Large intestine (tissue), 3 donors: ENCODE measurements at regions not wholly inside any gene's neighbourhood (a gene's known extent, or its start where the extent isn't known, plus 50 kb on each side); places are given as distances from the start of the nearest gene placed in this dataset.

Experiments
- DNase-seq, 2 donors: peaks; one replicate each; pipeline versions ENCODE4 v3.0.0 to v3.0.0-alpha.2; 2013
- H3K27ac ChIP-seq: one replicate; pipeline ENCODE4 v1.5.1; 2013; ENCODE audit warnings: low read length
- H3K27me3 ChIP-seq: 2 replicates; pipeline ENCODE4 v1.6.1; 2013; ENCODE audit warnings: low read length; ENCODE audit not compliant: control insufficient read depth, insufficient read depth
- H3K36me3 ChIP-seq: 2 replicates; pipeline ENCODE4 v1.6.1; 2013; ENCODE audit warnings: low read length; ENCODE audit not compliant: control insufficient read depth, insufficient read depth
- H3K4me1 ChIP-seq: one replicate; pipeline ENCODE4 v1.6.1; 2013; ENCODE audit warnings: low read length; ENCODE audit not compliant: control insufficient read depth, insufficient read depth
- H3K4me3 ChIP-seq: one replicate; pipeline ENCODE4 v1.5.1; 2013; ENCODE audit warnings: low read length
- H3K9me3 ChIP-seq: one replicate; pipeline ENCODE4 v1.6.1; 2013; ENCODE audit warnings: mild to moderate bottlenecking, low read depth, low read length, moderate library complexity; ENCODE audit not compliant: control insufficient read depth
- WGBS: methylation state at CpG from one replicate; pipeline ENCODE4 v1.1.5; 2013; ENCODE audit warnings: low lambda C conversion rate; ENCODE audit not compliant: insufficient coverage; 5-methylcytosine and 5-hydroxymethylcytosine counted together

DNA sequence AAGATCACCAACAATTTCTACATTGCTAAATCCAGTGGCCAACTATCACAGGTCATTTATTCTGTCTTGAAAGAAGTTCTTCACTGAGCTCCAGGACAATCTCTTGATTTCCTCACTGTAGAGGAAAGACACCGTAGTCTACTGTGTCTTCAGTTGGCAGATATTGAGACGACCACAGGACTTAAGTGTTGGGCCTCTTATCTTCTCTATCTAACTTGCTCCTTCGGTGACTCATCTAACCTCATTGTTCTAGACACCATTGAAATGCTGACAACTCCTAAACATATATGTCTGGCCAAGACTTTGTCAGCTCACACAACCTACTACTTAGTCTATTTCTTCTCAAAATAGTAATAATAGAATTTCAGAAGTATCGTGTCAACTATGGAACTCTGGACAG lies 425.8 kb downstream of the ARAP2 start:
- H3K9me3 ChIP-seq, result no peaks in the 10 kb centered on the region
- DNase-seq, result no peak
- H3K27ac ChIP-seq, result no peak overlapping the region
- no peaks in the 10 kb centered on the region for H3K36me3 ChIP-seq
- no peaks in the 10 kb centered on the region for H3K4me1 ChIP-seq
- no peak overlapping the region for H3K4me3 ChIP-seq
- H3K27me3 ChIP-seq, result no peaks in the 10 kb centered on the region
- 83% methylated on average over 1 of the region's 4 CpGs for WGBS

DNA sequence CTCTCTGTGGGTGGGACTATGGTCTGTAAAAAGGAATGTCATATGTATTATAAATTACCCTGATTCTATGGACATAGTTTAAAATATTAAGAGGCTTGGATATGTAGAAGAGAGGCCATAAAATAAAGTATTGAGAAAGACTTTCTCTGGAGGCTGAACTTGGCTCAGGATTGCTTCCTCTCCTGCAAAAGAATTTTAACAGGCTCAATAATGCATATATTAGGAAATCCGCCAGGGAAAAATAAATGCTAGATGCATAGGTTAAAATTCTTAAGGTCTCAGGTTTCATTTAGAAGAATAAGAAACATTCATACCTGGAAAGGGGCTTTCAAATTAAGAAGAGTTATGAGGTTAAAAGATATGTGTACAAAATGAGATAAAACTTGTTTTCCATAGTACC lies 424.3 kb downstream of the ARAP2 start:
- H3K27me3 ChIP-seq, result no peaks in the 10 kb centered on the region
- no peak overlapping the region for H3K4me3 ChIP-seq
- WGBS, result 100% methylated on average over 1 of the region's 1 CpG
- H3K9me3 ChIP-seq, result no peaks in the 10 kb centered on the region
- H3K27ac ChIP-seq, result no peak overlapping the region
- H3K36me3 ChIP-seq, result no peaks in the 10 kb centered on the region
- DNase-seq, result no peak
- no peaks in the 10 kb centered on the region for H3K4me1 ChIP-seq

DNA sequence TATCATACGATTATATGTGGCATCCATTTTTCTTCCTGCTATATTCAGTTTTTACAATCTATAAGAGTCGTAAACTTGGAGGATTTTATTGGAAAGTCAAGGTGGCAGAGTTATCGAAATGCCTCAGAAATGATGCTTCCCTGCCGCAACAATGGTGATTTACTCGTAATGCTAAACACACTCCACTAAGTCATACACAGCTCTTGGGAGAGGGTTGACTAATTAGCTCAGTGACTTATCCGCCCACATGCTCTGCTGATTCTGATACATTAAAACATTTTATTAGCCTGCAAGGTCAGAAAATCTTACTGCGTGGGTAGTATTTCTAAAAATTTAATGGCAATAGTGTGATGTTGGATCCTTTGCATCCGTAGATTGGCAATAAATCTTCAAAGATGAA lies 420.1 kb downstream of the ARAP2 start:
- 100% methylated on average over 3 of the region's 8 CpGs for WGBS
- no peaks in the 10 kb centered on the region for H3K36me3 ChIP-seq
- no peak overlapping the region for H3K4me3 ChIP-seq
- DNase-seq, result no peak
- no peaks in the 10 kb centered on the region for H3K27me3 ChIP-seq
- H3K4me1 ChIP-seq, result no peaks in the 10 kb centered on the region
- H3K9me3 ChIP-seq, result no peaks in the 10 kb centered on the region
- no peak overlapping the region for H3K27ac ChIP-seq

DNA sequence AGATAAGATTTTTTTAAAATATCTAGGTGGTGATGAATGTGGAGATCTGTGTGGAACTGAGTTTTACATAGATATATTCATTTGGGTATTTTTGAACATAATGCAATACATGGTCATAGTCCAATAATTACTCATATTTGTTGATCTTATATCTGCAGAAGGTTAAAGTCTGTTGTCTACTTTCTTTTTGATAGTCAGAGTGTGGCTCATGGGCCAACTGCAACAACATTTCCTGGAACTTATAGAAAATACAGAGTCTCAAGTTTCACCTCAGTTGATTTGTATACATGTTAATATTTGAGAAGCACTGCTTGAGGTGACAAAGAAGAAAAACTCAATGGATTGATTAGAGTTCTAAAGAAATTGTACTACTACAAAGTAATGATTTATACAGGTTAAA lies 408.4 kb downstream of the ARAP2 start:
- no peak overlapping the region for H3K4me3 ChIP-seq
- H3K4me1 ChIP-seq, result no peaks in the 10 kb centered on the region
- no peak overlapping the region for H3K27ac ChIP-seq
- H3K9me3 ChIP-seq, result no peaks in the 10 kb centered on the region
- H3K27me3 ChIP-seq, result no peaks in the 10 kb centered on the region
- no peaks in the 10 kb centered on the region for H3K36me3 ChIP-seq
- no peak for DNase-seq

DNA sequence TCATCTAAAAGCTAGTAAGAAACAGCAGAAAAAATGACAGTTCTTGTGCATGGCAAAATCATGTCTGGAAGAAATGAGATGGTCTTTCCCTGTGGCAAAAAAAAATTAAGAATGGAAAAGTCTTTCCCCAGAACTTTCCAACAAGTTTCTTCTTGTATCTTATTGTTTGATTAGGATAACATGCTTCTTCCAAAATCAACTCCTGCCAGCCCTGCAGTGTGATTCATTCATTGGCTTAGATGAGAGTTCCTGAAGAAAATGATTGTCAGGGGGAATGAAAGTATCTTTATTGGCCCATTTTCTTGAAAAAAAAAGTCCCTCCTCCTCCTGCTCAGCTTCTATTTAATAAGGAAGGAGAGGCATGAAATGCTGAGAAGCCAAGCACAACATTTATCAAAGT lies 407.7 kb downstream of the ARAP2 start:
- Histone ChIP-seq H3K36me3 (no peaks in the 10 kb centered on the region), H3K4me3 (no peak overlapping the region), H3K4me1 (no peaks in the 10 kb centered on the region), H3K27me3 (no peaks in the 10 kb centered on the region), H3K27ac (no peak overlapping the region), H3K9me3 (no peaks in the 10 kb centered on the region)
- DNase-seq, result no peak

DNA sequence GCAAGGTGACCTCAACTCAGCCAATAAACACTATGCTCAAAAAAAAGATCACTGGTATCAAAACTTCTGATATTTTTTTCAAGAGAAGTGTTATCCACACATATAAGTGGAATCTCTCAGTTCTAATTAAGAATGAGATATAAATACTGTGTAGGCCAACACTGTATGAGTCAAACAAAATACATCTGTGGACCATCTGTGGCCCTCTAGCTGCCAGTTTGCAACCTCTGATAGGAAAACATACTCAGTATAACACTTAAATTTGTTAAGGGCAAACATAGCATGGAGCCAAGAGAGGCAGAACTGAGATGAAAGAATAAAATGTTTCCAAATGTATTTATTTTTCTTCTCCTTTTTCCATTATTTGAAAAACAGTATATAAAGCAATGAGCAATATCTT lies 377.3 kb downstream of the ARAP2 start:
- no peak overlapping the region for H3K4me3 ChIP-seq
- H3K9me3 ChIP-seq, result no peaks in the 10 kb centered on the region
- H3K4me1 ChIP-seq, result no peaks in the 10 kb centered on the region
- no peak overlapping the region for H3K27ac ChIP-seq
- DNase-seq, result no peak
- no peaks in the 10 kb centered on the region for H3K27me3 ChIP-seq
- no peaks in the 10 kb centered on the region for H3K36me3 ChIP-seq

DNA sequence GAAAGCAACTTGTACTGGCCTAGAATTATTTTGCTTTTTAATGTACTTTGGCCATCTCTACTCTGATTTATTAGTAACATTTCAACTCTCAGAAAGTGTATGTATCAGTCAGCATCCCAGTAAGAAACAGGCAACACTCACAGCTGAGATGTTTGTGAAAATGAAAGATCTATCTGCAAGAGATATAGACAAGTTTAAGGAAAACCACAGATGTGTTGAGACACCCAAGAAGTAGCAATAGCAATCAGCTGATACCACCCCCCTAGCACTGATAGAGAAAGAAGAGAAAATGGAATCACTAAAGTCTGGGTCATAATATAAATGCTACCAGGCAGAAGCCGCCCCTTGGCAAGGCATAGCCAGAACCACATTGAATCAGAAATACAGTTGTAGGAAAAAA lies 372.0 kb downstream of the ARAP2 start:
- H3K4me1 ChIP-seq, result no peaks in the 10 kb centered on the region
- no CpG with 5 or more reads among the region's 1 CpG for WGBS
- H3K27ac ChIP-seq, result no peak overlapping the region

DNA sequence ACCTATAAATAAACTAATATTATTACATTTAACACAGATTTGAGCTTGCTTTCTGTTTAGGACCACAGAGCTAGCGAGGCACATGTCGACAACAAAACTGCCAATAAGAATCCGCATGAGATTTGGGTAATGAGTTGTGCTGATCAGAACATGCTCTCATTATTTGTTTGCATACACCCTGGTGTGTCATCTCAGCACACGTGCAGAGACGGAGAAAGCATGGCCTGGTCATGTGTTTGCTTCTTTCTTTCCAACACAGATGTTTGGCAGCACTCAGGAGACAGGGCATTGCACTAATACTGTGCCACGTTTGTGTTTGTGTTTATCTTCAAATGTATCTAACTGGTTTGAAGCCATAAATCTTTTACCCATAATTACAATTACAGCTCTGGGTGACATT lies 364.8 kb downstream of the ARAP2 start:
- no peaks in the 10 kb centered on the region for H3K36me3 ChIP-seq
- H3K27ac ChIP-seq, result no peak overlapping the region
- no peaks in the 10 kb centered on the region for H3K27me3 ChIP-seq
- no peak for DNase-seq
- no peaks in the 10 kb centered on the region for H3K4me1 ChIP-seq
- H3K4me3 ChIP-seq, result no peak overlapping the region
- H3K9me3 ChIP-seq, result no peaks in the 10 kb centered on the region
- no CpG with 5 or more reads among the region's 6 CpGs for WGBS

More for the DNA sequence above, 372.0 kb downstream of the ARAP2 start:
- Histone ChIP-seq H3K4me3 (no peak overlapping the region), H3K36me3 (no peaks in the 10 kb centered on the region), H3K9me3 (no peaks in the 10 kb centered on the region), H3K27me3 (no peaks in the 10 kb centered on the region)
- no peak for DNase-seq

DNA sequence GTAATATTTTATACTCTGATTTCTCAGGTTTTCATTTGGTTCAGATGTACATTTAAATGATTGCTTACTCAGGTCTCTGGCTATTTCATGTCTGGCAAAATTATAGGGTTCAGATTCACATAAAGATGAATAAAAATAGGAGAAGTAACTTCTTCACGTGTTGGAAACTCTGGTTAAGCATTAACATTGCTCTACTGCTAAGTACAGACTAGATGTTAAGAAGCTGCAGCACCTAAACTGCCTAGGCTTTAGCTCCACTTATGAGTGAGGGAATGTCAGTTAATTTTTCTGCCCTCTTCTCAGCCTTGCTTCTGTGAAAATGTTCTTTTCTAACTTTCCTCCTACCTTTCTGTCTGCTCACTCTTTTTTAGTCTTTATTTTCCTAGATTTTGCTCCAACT lies 361.2 kb downstream of the ARAP2 start:
- WGBS, result no CpG with 5 or more reads among the region's 1 CpG
- Histone ChIP-seq H3K27ac (no peak overlapping the region), H3K27me3 (no peaks in the 10 kb centered on the region), H3K4me3 (no peak overlapping the region), H3K36me3 (no peaks in the 10 kb centered on the region), H3K4me1 (no peaks in the 10 kb centered on the region), H3K9me3 (no peaks in the 10 kb centered on the region)
- DNase-seq, result no peak

DNA sequence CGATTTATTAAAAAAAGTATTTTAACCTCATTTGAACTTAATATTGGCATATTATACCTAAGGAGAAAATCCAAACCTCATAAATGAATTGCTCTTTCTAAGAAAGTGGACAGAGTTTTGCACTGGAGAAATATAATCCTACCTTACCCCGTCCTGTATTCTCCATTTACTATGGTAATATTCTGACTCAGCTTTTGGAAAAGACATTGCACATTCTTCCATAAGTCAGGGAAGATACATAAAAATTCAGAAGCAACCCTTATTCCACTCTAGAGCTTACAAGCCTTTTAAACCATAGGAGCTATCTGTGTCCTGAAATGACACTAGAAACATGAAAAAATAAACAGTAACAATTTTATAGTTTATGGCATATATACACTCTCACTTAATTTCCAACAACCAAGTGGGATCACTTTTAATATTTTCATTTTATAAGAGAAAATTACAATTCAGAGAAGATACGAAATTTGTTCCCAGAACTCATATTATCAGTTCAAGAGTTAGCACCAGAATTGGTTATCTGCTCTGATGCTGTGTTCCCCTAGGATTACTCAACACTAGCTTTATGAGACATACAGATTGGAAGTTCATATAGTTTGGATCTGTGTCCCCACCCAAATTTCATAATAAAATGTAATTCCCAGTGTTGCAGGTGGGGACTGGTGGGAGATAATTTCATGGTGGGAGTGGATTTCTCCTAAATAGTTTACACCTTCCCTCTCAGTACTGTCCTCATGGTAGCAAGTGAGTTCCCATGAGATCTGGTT lies 359.4 kb downstream of the ARAP2 start:
- H3K36me3 ChIP-seq, result no peaks in the 10 kb centered on the region
- WGBS, result 82% methylated on average over 3 of the region's 3 CpGs
- H3K27ac ChIP-seq, result no peak overlapping the region
- H3K27me3 ChIP-seq, result no peaks in the 10 kb centered on the region
- H3K9me3 ChIP-seq, result no peaks in the 10 kb centered on the region
- no peak for DNase-seq
- no peak overlapping the region for H3K4me3 ChIP-seq
- no peaks in the 10 kb centered on the region for H3K4me1 ChIP-seq

DNA sequence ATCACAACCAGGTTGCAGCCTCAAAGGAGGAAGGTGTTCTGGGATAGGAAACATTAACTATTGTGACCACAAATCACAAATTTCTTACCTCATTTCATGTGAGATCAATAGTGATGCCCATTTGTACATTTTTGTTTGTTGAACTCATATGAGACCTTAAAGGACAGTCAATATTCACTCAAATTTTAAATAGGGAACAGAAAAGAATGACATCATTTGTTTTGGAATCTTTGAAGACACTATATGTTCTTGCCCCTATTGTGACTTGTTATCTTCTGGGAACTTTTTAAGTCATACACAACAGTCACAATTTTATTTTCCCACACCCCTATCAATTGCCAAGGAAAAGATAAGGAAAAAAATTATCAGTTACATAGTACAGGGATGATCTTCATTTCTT lies 346.5 kb downstream of the ARAP2 start:
- Histone ChIP-seq H3K27ac (no peak overlapping the region), H3K9me3 (no peaks in the 10 kb centered on the region), H3K4me3 (no peak overlapping the region), H3K27me3 (no peaks in the 10 kb centered on the region), H3K36me3 (no peaks in the 10 kb centered on the region), H3K4me1 (no peaks in the 10 kb centered on the region)
- DNase-seq, result no peak
